GM21447 (cell line): ENCODE measurements at regions not wholly inside any gene's neighbourhood (a gene's known extent, or its start where the extent isn't known, plus 50 kb on each side); places are given as distances from the start of the nearest gene placed in this dataset.
A peak's percentile ranks its signal among the peaks of the same experiment; 100 is the strongest.

Experiments
- ATAC-seq: cut with Tn5 transposase; IDR thresholded peaks from one replicate; pipeline ENCODE4 v1.9.1; 2021; ENCODE audit not compliant: unreplicated experiment

GRCh38 chr1:221150996-221151395, 271.8 kb downstream of the HLX start:
- no peak for ATAC-seq

- no peak for ATAC-seq
Measured at GRCh38 chr1:221154932-221155331, 275.7 kb downstream of the HLX start.

DNA sequence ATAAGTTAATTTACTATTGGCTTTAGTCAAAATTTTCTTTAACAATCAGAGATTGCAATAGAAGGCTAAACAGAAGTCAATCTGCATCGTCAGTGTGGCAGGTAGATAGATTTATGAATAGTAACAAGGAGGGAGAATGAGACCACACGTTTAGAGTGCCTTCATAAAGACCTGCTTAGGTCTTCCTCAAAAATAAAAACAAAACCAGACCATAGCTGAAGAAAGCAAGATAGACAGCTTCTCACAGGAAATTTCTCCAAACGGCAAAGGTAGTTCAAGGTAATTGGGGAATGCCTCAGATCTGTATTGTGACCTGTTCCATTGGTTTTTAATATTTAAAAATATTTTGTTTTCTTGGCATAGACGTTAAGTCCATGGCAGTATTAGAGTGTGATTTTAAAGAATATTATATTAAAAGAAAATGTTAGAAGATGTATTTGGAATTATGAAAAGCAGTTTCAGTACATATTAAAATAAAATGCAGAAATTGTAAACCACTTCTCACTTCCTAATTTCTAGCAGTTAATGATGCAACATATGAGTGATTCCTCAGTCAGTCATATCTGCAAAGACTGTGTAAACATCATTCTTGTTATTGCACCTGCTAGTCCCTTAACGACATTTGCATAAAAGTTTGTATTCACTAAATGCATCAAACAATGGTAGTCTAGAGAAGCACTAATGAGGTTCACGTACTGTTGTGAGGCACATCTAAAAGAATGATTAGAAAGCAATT, 278.0 kb downstream of the HLX start:
- ATAC-seq = peak; percentile 90

DNA sequence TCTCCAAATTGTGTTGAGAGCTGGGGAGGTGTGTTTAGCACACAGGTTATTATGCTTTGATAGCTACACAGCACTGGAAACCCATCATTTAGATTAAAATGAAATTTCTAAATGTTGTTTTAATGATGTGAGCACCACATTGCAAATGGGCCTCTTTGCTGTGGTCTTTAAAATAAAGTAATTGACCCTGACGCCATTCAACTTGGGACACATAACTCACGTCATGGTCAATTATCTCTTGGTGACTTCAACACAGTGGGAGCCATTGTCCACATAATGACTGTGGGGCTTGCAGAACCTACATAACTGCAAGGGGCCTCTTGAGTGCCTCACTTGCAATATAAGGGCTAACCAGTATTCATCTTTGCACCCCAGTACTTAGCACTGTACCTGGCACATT, 280.4 kb downstream of the HLX start:
- ATAC-seq = no peak

GRCh38 chr1:221161571-221162041, 282.4 kb downstream of the HLX start:
- ATAC-seq = no peak

DNA sequence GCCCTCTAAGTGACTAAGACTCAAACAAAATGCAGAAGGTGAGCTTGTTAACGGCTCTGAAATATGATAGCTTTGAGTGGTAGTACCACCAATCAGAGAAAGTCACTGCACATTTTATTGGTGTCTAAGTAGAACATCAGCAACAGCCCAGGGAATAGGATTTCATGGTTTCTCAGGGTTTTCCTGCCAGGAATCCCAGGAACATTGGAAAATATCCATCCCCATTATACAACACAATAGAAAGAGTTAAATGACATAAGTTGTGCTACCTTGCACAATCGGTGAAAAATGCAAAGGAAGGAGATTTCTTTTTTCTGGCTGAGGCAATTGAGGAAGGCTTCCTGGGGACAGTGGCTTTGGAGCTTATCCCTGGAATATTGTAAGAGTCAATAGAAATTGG, 283.1 kb downstream of the HLX start:
- ATAC-seq = no peak

DNA sequence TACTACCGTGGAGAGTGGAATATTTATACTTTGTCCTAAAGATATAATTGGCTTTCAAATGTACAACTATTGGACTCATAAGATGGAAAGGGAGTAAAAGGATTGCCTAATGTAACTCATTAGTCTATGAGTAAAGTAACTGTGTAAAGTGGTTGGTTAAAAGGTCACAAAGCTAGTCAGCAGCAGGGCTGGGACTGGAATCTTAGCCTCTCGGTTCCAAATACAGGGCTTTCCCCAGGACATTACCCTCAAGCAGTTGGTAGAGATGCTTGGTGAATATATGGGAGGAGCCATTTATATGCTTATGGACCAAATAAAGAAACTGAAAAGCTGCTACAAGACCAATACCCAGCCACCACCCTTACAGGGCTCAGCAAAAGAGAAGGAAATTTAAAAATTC, 283.7 kb downstream of the HLX start:
- no peak for ATAC-seq

- ATAC-seq = no peak
Measured at GRCh38 chr1:221164029-221164428, 284.8 kb downstream of the HLX start.

DNA sequence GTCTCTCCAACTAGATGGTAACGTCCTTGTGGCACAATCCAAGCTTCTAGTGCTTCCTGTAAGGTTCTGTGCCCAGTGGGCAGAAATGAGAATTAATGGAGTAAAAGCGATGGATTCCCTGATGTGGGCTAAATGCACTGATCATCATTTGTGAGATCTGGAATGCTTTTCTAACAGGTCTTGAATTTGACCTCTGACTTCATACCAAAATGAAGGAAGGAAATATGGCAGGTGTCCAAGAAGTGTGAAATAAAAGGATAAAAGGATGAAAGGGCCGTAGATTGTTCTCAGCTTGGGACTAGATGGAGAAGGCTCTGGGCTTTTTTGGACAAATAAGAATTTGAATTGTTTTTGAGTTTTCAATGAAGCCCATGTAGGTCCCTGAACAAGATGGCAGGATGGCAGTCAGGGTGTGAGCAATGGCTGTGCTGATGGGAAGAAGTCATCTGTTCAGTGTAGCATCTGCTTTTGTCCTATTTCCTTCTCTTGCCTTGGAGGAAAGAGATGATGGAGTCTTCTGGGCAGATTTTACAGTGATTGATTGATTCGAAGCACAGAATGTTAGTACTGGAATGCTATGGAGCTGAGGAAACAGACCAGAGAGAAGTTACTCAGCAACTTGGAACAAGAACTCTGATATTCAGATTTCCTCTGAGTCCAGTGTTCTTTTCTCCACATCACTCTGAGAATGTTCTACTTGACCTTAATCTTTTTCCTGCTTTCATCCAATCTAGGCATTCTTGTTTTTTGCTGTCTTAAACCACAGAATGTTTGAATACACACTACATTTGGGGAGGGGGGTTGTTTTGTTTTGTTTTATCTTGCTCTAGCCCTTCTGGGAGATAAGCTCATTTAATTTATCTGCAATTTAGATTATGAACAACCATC, 286.0 kb downstream of the HLX start:
- ATAC-seq = no peak

- no peak for ATAC-seq
Measured at GRCh38 chr1:221165839-221166500, 286.7 kb downstream of the HLX start.

DNA sequence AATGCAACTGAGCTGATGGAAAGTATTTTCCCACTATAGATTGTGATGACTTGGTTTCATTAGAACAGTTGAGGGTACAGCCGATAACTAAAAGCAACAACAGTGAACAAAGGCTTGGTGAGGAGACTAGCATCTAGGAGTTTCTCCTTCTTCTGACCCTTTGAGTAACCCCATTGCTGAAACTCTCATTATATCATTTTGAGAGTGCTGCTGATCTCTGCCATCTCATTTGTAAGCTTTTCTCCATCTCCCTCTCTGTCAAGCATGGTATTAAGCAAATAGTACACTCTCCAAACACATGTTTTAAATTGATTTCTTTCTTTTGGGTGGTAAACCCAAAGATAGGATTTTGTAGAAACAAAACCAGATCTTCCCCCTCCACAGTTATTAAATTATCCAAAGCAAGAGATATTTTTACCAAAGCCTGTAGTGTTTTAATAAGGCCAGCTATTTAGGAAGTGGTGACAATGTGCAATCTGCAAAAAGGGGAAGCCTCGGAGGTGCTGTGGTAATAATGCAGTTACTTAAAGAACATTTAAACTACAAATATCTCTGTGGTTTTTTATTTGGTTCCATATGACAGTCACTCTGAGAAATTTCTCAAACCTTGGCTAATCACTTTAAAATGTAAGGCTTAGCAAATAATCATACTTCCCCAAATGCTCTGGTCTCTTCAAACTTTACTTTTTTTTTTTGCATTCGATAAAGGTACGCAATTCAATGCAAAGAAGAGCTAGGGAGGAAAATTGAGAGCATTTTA, 287.5 kb downstream of the HLX start:
- ATAC-seq = peak; percentile 66

DNA sequence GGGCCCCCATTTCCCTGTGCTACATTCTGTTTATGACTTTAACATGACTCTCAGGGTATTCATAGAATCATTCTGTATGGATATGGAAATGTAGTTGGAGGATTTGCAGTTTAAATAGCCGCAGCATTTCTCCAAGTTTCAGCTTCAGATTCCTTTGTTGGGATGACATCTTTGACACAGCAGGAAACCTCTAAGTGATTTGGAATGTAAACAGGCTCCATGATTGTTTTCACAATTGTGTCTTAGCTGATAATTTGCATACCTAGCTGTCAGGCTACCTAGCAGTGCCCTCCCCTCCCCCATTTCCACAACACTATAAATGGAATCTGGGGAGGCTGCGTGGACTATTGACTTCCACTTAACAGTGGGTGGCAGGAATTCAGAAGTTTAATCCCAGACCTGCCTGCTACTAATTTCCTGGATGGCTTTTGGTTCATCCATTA, 290.2 kb downstream of the HLX start:
- no peak for ATAC-seq

DNA sequence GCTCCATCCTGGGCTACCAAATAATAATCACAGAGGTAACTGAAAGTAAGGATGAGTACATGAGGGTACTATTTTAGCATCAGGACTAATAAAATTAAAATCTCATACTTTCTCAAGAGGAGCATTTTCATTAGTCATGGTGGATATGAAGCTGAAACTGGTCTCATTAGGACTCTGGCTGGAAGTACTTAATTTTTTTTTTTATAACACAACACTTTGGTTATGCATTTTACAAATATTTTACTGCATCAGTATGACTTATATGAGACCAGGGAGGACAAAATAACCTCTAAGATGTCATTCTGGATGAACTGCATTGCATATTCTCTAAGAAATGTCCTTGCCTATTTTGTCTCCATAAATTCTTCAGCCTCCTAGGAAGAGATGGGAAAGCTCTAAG, 290.9 kb downstream of the HLX start:
- no peak for ATAC-seq

DNA sequence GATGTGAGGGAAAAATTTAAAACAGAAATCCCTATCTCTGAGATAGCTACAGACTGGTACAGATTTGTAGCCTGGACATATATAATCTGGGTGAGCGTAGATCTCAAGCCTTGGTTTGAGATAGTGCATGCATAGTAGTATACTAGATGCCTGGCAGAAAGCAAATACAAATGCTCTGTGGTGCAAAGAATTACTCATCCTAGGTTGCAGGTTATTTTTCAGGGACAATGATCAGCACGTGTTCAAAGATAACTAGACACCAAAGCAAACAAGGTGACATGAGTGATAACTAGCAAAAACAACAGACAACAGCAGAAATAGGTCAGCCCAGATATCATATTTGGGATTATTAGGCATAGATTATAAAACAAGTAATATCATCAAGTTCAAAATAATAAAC, 292.5 kb downstream of the HLX start:
- ATAC-seq = no peak

DNA sequence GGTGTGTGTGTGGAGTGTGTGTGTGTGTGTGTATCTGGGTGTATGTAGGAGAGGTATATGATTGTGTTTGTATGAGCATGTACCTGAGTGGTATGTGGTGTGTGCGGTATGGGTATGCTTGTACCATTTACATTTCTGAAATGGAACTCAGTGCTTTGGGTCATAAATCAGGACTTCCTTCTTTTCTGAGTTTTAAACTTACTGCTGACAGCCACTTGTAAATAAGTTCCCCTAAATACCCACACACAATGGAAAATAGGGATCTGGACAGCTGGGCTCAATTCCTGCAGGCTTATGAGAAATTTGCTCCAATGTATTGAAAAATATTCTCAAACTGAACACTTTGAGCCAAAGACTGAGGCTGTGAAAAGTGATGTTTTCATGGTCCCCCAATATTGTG, 293.6 kb downstream of the HLX start:
- ATAC-seq = no peak

DNA sequence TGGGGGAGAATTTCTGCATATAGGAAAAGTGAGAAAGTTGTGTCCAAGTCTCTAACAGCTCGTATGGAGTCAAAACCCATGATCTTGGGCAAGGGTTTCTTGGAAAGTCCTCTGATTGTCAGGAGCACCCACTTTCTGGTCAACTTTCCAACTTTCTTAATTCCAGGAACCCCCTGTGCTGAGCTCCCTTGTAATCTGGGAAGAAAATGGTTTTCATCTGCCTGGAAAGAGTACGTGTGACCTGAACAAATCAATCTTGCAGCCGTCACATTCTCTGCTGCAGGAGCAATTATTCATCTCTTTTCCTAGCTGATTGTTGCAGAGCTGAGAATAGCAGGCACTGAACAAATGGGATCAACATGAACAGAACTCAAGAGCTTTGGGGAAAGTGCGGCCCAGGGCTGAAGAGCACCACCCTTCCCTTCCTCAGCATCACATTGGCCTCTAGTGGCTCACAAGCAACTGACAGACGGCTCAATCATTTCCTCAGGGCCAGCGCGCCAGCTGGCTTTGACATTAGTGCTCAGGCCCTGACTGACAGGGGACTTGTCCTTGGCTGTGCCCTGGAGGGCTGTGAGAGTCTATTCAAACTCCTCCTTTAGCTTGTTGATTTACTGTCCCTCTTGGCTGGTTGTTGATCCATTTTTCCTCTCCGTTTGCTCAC, 295.2 kb downstream of the HLX start:
- no peak for ATAC-seq

- ATAC-seq = no peak
Measured at GRCh38 chr1:221175249-221175648, 296.0 kb downstream of the HLX start.

GRCh38 chr1:221180704-221181368, 301.6 kb downstream of the HLX start:
- ATAC-seq = no peak

DNA sequence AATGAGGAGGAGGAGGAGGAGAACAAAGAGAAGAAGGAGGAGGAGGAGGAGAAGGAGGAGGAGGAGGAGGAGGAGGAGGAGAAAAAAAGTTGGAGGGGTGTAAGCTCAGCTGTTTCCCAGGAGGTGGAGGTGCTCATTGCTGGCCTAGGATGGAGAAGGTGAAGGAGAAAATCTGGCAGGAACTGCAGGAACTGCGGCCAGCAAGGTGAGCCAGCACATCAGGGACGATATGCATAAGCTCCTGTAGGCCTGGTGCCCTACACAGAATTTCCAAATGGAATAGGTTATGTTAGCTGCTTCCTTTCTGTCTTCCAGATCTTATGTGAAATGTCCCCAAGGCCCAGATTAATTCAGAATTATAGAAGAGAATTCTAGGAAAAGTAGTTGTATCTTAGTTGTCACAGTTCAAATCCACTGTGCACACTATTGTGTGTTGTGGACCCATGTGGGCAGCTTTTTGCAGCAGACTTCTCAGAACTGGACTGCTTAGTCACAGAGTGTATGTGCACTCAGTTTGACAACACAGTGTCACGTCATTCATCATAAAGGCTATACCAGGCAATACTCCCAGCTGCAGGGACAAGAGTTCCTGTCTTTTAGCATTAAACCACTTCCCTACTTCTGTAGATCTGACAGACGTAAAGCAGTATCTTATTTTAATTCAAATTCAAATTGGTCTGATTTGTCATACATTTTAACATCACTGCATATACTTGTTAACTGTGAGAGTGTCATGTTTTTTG, 303.7 kb downstream of the HLX start:
- no peak for ATAC-seq
